CD14-positive monocyte (primary cell): ENCODE measurements at regions not wholly inside any gene's neighbourhood (a gene's known extent, or its start where the extent isn't known, plus 50 kb on each side); places are given as distances from the start of the nearest gene placed in this dataset.

Experiments
- DNase-seq, 3 donors: peaks; one replicate each; pipeline ENCODE4 v3.0.0-alpha.2; 2011 to 2022
- H2AFZ ChIP-seq: 2 replicates; pipeline ENCODE4 v1.6.0; 2012; ENCODE audit warnings: mild to moderate bottlenecking, low read depth, low read length, inconsistent platforms; ENCODE audit not compliant: insufficient read depth, poor library complexity, severe bottlenecking
- H3K27ac ChIP-seq, 2 donors: 1 replicate in 1 of 2; 2 replicates in 1 of 2; pipeline ENCODE4 v1.5.1; 2012 to 2013; ENCODE audit warnings: low read length in 2 of 2, control low read depth in 1 of 2, inconsistent platforms in 1 of 2, low read depth in 1 of 2, mild to moderate bottlenecking in 1 of 2
- H3K27me3 ChIP-seq, 2 donors: one replicate each; pipeline versions ENCODE4 v1.6.0 to v1.6.1; 2011 to 2013; ENCODE audit warnings: low read length in 2 of 2; ENCODE audit not compliant: control insufficient read depth in 2 of 2, insufficient read depth in 2 of 2
- H3K36me3 ChIP-seq, 2 donors: replicated peaks in 1 of 2; 1 replicate in 1 of 2; 2 replicates in 1 of 2; pipeline versions ENCODE4 v1.5.1 to v1.6.1; 2012 to 2013; ENCODE audit warnings: low read length in 2 of 2, control low read depth in 1 of 2, inconsistent platforms in 1 of 2, mild to moderate bottlenecking in 1 of 2; ENCODE audit not compliant: insufficient read depth in 2 of 2, control insufficient read depth in 1 of 2
- H3K4me1 ChIP-seq, 2 donors: 1 replicate in 1 of 2; 2 replicates in 1 of 2; pipeline versions ENCODE4 v1.5.1 to v1.6.1; 2012 to 2013; ENCODE audit warnings: low read length in 2 of 2, control low read depth in 1 of 2, inconsistent platforms in 1 of 2, mild to moderate bottlenecking in 1 of 2, moderate library complexity in 1 of 2; ENCODE audit not compliant: insufficient read depth in 2 of 2, control insufficient read depth in 1 of 2
- H3K4me2 ChIP-seq: replicated peaks from 2 replicates; pipeline ENCODE3; 2012; ENCODE audit warnings: low read length, moderate library complexity, mild to moderate bottlenecking; ENCODE audit not compliant: poor library complexity, severe bottlenecking; ENCODE audit errors: extremely low read depth
- H3K4me3 ChIP-seq, 3 experiments: fragments of 200-600 bp in 1 of 3; sonication (generic) in 1 of 3; replicated peaks in 1 of 3; 1 replicate in 2 of 3; 2 replicates in 1 of 3; pipeline ENCODE4 v1.5.1; 2011 to 2013; ENCODE audit warnings: low read length in 3 of 3, mild to moderate bottlenecking in 3 of 3, control low read depth in 2 of 3, low read depth in 2 of 3, inconsistent platforms in 1 of 3, moderate library complexity in 1 of 3
- H3K79me2 ChIP-seq: 2 replicates; pipeline ENCODE4 v1.6.0; 2012; ENCODE audit warnings: mild to moderate bottlenecking, control low read depth, inconsistent platforms, low read length, moderate library complexity; ENCODE audit not compliant: insufficient read depth
- H3K9ac ChIP-seq: 2 replicates; pipeline ENCODE4 v1.6.0; 2017; ENCODE audit warnings: low read length, mild to moderate bottlenecking; ENCODE audit not compliant: insufficient read depth, poor library complexity, severe bottlenecking
- H3K9me3 ChIP-seq, 2 donors: replicated peaks in 1 of 2; 1 replicate in 1 of 2; 2 replicates in 1 of 2; pipeline versions ENCODE4 v1.5.1 to v1.6.1; 2012 to 2013; ENCODE audit warnings: low read length in 2 of 2, control low read depth in 1 of 2; ENCODE audit not compliant: control insufficient read depth in 1 of 2, insufficient read depth in 1 of 2
- H4K20me1 ChIP-seq: 2 replicates; pipeline ENCODE4 v1.6.0; 2012; ENCODE audit warnings: mild to moderate bottlenecking, low read length, control low read depth, moderate library complexity; ENCODE audit not compliant: insufficient read depth
- H3K27ac Mint-ChIP-seq, 7 donors: one replicate each; pipeline ENCODE4 v1.8.0; 2020; ENCODE audit warnings: mild to moderate bottlenecking in 7 of 7, mixed read lengths in 7 of 7, moderate library complexity in 6 of 7, inconsistent platforms in 2 of 7
- H3K27me3 Mint-ChIP-seq, 3 donors: one replicate each; pipeline ENCODE4 v1.8.0; 2021 to 2022; ENCODE audit warnings: low read depth in 3 of 3, mild to moderate bottlenecking in 3 of 3, mixed read lengths in 3 of 3, moderate library complexity in 3 of 3, inconsistent platforms in 1 of 3
- H3K36me3 Mint-ChIP-seq, 2 donors: one replicate each; pipeline ENCODE4 v1.8.0; 2020; ENCODE audit warnings: mixed read lengths in 2 of 2, inconsistent platforms in 1 of 2, mild to moderate bottlenecking in 1 of 2
- H3K4me1 Mint-ChIP-seq: one replicate; pipeline ENCODE4 v1.8.0; 2020; ENCODE audit warnings: mild to moderate bottlenecking, mixed read lengths
- H3K4me3 Mint-ChIP-seq, 2 donors: one replicate each; pipeline ENCODE4 v1.8.0; 2020; ENCODE audit warnings: mild to moderate bottlenecking in 2 of 2, mixed read lengths in 2 of 2, moderate library complexity in 1 of 2
- H3K9me3 Mint-ChIP-seq, 7 donors: one replicate each; pipeline ENCODE4 v1.8.0; 2020 to 2022; ENCODE audit warnings: mixed read lengths in 7 of 7, mild to moderate bottlenecking in 6 of 7, moderate library complexity in 6 of 7, inconsistent platforms in 2 of 7
- WGBS: methylation state at CpG from one replicate; pipeline ENCODE4 v1.1.5; 2013; ENCODE audit warnings: missing lambda C conversion rate; ENCODE audit not compliant: insufficient coverage; 5-methylcytosine and 5-hydroxymethylcytosine counted together
- intact Hi-C, 2 donors: fragments of 100-400 bp; cut with micrococcal nuclease; formaldehyde crosslinking; loops; one replicate each; pipeline versions ENCODE4 v1.15.0 to v1.15.1; 2023
- TF ChIP-seq, protein P1 (sequence below): fragments of 200-600 bp; IDR thresholded peaks from one replicate; pipeline ENCODE4 v1.8.0; 2022; ENCODE audit warnings: antibody characterized with exemption, mild to moderate bottlenecking

GRCh38 chr2:103396152-103396551 is 634.3 kb downstream of the TMEM182 start:
- TF ChIP-seq, protein P1, sequence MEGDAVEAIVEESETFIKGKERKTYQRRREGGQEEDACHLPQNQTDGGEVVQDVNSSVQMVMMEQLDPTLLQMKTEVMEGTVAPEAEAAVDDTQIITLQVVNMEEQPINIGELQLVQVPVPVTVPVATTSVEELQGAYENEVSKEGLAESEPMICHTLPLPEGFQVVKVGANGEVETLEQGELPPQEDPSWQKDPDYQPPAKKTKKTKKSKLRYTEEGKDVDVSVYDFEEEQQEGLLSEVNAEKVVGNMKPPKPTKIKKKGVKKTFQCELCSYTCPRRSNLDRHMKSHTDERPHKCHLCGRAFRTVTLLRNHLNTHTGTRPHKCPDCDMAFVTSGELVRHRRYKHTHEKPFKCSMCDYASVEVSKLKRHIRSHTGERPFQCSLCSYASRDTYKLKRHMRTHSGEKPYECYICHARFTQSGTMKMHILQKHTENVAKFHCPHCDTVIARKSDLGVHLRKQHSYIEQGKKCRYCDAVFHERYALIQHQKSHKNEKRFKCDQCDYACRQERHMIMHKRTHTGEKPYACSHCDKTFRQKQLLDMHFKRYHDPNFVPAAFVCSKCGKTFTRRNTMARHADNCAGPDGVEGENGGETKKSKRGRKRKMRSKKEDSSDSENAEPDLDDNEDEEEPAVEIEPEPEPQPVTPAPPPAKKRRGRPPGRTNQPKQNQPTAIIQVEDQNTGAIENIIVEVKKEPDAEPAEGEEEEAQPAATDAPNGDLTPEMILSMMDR = no peak
- no peak overlapping the region for H2AFZ ChIP-seq
- DNase-seq = no peak
- no peaks in the 10 kb centered on the region for H3K4me1 ChIP-seq
- no peak overlapping the region for H3K4me2 ChIP-seq
- Mint-ChIP-seq H3K27ac (no peak overlapping the region), H3K9me3 (peaks cover 0 to 9% (median 2%) of the 10 kb centered on the region in 7 donors), H3K4me1 (no peaks in the 10 kb centered on the region), H3K27me3 (peaks cover 0 to 3% (median 2%) of the 10 kb centered on the region in 3 donors), H3K4me3 (no peak overlapping the region), H3K36me3 (no peaks in the 10 kb centered on the region)
- no peaks in the 10 kb centered on the region for H3K36me3 ChIP-seq
- intact Hi-C loops = no loop called here
- H4K20me1 ChIP-seq = no peaks in the 10 kb centered on the region
- H3K27ac ChIP-seq = no peak overlapping the region
- no peaks in the 10 kb centered on the region for H3K79me2 ChIP-seq
- H3K4me3 ChIP-seq = no peak overlapping the region
- no peaks in the 10 kb centered on the region for H3K27me3 ChIP-seq
- 17% methylated on average over 1 of the region's 1 CpG for WGBS
- H3K9ac ChIP-seq = no peak overlapping the region
- no peaks in the 10 kb centered on the region for H3K9me3 ChIP-seq

DNA sequence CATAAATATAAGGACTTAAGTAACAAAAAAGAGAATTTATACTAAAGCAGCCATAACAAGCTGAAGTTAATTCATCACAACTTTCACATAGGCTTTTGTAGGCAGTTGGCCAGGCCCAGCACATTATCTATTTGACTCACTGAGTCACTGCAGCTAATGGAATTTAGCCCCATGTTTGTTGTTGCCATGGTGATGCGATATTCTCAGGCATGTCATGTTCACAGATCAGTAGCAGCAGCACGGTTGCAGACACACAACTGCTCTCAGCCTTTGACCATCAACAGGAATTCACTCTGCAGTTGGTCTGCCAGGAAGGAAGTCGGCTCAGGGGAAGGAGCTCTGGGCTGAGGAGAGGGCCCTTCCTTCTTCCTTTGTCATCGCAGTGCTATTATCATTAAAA is 639.8 kb downstream of the TMEM182 start:
- H3K9ac ChIP-seq = no peak overlapping the region
- Mint-ChIP-seq H3K4me3 (no peak overlapping the region), H3K4me1 (no peaks in the 10 kb centered on the region), H3K27me3 (no peaks in the 10 kb centered on the region), H3K9me3 (peaks cover 0 to 5% (median 1%) of the 10 kb centered on the region in 7 donors), H3K36me3 (no peaks in the 10 kb centered on the region), H3K27ac (no peak overlapping the region)
- no peaks in the 10 kb centered on the region for H4K20me1 ChIP-seq
- no peak overlapping the region for H3K27ac ChIP-seq
- intact Hi-C loops = no loop called here
- H3K9me3 ChIP-seq = no peaks in the 10 kb centered on the region
- H3K79me2 ChIP-seq = no peaks in the 10 kb centered on the region
- H2AFZ ChIP-seq = no peak overlapping the region
- no peaks in the 10 kb centered on the region for H3K36me3 ChIP-seq
- H3K4me1 ChIP-seq = no peaks in the 10 kb centered on the region
- no peaks in the 10 kb centered on the region for H3K27me3 ChIP-seq
- no peak overlapping the region for H3K4me2 ChIP-seq
- DNase-seq = no peak
- H3K4me3 ChIP-seq = no peak overlapping the region
- WGBS = 24% methylated on average over 3 of the region's 4 CpGs
- TF ChIP-seq, protein P1 = no peak
